GM12891 (cell line): ENCODE measurements at regions not wholly inside any gene's neighbourhood (a gene's known extent, or its start where the extent isn't known, plus 50 kb on each side); places are given as distances from the start of the nearest gene placed in this dataset.

Experiments used
- DNase-seq: peaks from one replicate; pipeline ENCODE4 v3.0.0; 2011; ENCODE audit warnings: low spot score; ENCODE audit not compliant: insufficient read length
- FAIRE-seq: peaks from 2 replicates; lab custom pipeline; 2011; peaks lifted over from hg19 to GRCh38; lab: Jason Lieb, UNC
- PAX5 ChIP-seq: IDR thresholded peaks from 2 replicates; pipeline ENCODE4 v1.6.1; 2011; ENCODE audit warnings: low read length, moderate library complexity, mild to moderate bottlenecking; ENCODE audit not compliant: insufficient read depth, severe bottlenecking
- POLR2A ChIP-seq: IDR thresholded peaks from 2 replicates; pipeline ENCODE4 v1.6.1; 2011; ENCODE audit warnings: low read depth, low read length, control low read depth
- POLR2AphosphoS5 ChIP-seq: IDR thresholded peaks from 2 replicates; pipeline ENCODE4 v1.6.1; 2011; ENCODE audit warnings: low read depth, low read length, control low read depth
- POU2F2 ChIP-seq: IDR thresholded peaks from 2 replicates; pipeline ENCODE4 v1.6.1; 2011; ENCODE audit warnings: low read depth, mild to moderate bottlenecking, control low read depth, low read length, moderate library complexity
- SPI1 ChIP-seq: IDR thresholded peaks from 2 replicates; pipeline ENCODE4 v1.6.1; 2011; ENCODE audit warnings: low read depth, low read length, control low read depth
- TAF1 ChIP-seq: IDR thresholded peaks from 2 replicates; pipeline ENCODE4 v1.6.1; 2011; ENCODE audit warnings: low read depth, low read length, control low read depth

GRCh38 chr2:59746291-59746690 is 807.2 kb downstream of the BCL11A start:
- no peak for TF ChIP-seq SPI1
- TF ChIP-seq POLR2AphosphoS5 = no peak
- no peak for TF ChIP-seq TAF1
- no peak for TF ChIP-seq PAX5
- TF ChIP-seq POU2F2 = no peak
- TF ChIP-seq POLR2A = no peak
- DNase-seq = no peak
- FAIRE-seq = no peak

DNA sequence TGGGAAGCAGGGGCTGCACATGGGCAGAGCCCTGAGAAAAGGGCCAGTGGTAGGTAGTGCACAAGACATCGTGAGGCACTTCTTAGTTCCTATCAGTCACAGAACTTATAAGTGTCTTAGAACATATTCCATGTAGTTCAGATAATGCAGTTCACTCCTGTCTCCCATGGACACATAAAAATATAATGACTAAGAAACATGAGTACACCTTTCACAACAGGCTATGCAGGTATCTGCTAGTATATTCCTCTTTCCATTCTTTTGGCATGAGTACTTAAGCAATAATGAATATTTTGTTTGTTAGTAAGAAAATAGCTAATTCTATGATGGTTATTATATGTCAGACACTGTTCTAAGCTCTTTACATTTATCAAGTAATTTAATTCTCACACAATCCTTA is 808.4 kb downstream of the BCL11A start:
- DNase-seq (no peak), FAIRE-seq (no peak)
- no peak for TF ChIP-seq SPI1

GRCh38 chr2:59744436-59744835 is 809.0 kb downstream of the BCL11A start:
- no peak for FAIRE-seq

GRCh38 chr2:59741840-59742239 is 811.6 kb downstream of the BCL11A start:
- TF ChIP-seq SPI1 = no peak
- no peak for TF ChIP-seq POLR2AphosphoS5
- no peak for TF ChIP-seq PAX5
- no peak for TF ChIP-seq POU2F2
- FAIRE-seq = no peak
- DNase-seq = no peak

More at GRCh38 chr2:59744436-59744835, 809.0 kb downstream of the BCL11A start:
- no peak for DNase-seq
- TF ChIP-seq PAX5 = no peak
- TF ChIP-seq SPI1 = no peak
- no peak for TF ChIP-seq TAF1
- no peak for TF ChIP-seq POU2F2
- TF ChIP-seq POLR2AphosphoS5 = no peak
- no peak for TF ChIP-seq POLR2A

- DNase-seq = no peak
- FAIRE-seq = no peak
- TF ChIP-seq POLR2AphosphoS5 (no peak), POU2F2 (no peak), SPI1 (no peak), PAX5 (no peak), POLR2A (no peak), TAF1 (no peak)
These were observed 814.3 kb downstream of the BCL11A start for GRCh38 chr2:59739166-59739565.

DNA sequence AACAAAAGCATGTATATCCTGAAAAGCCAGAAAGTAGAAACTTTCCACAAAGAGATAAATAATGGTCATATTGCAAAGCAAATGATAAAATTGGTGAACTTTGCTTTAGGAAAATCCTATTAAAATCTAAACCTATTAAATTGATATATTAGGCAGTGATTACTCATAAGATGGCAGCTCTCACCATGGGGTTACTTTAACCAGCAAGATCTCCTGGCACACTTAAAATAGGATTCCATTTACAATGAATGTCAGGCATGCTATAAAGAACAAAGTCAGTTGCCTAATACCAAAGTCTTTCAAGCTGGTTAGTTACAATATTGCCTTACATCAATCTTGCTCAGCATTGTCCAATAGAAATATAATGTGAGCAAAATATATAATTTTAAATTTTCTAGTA is 816.2 kb downstream of the BCL11A start:
- TF ChIP-seq POLR2A (no peak), TAF1 (no peak), POLR2AphosphoS5 (no peak), POU2F2 (no peak), SPI1 (no peak), PAX5 (no peak)
- DNase-seq (no peak), FAIRE-seq (no peak)

- FAIRE-seq = no peak
- DNase-seq = no peak
- no peak for TF ChIP-seq SPI1
- no peak for TF ChIP-seq TAF1
- no peak for TF ChIP-seq POLR2A
- no peak for TF ChIP-seq PAX5
- no peak for TF ChIP-seq POLR2AphosphoS5
- no peak for TF ChIP-seq POU2F2
These were observed 818.7 kb downstream of the BCL11A start for GRCh38 chr2:59734743-59735142.

DNA sequence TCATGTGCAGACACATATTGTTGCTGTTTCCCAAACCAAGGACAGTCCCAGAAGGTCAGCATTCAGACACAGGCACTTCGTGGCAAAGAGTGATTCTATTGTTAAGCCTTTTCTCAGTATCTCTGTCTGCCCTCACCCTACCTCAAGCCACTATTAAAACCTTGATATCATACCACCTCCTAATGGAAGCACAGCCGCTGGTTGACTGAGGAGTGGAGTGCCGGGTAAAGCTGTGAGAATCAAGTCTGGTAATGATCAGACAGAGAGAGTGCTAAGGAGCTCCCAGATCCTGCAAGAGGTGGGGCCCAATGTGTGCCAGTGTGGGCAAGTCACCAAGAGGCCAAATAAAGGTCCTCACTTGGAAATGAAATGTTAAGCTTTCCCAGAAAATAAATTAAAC is 819.5 kb downstream of the BCL11A start:
- TF ChIP-seq SPI1 = no peak
- TF ChIP-seq POLR2AphosphoS5 = no peak
- no peak for TF ChIP-seq PAX5
- no peak for DNase-seq
- FAIRE-seq = no peak

- FAIRE-seq = no peak
- TF ChIP-seq POLR2AphosphoS5 (no peak), POLR2A (no peak)
These were observed 819.9 kb downstream of the BCL11A start for GRCh38 chr2:59733567-59733930.

GRCh38 chr2:59732871-59733566 is 820.4 kb downstream of the BCL11A start:
- DNase-seq (no peak), FAIRE-seq (no peak)
- no peak for TF ChIP-seq SPI1
- no peak for TF ChIP-seq TAF1
- no peak for TF ChIP-seq POU2F2
- TF ChIP-seq POLR2AphosphoS5 = no peak
- TF ChIP-seq PAX5 = no peak
- no peak for TF ChIP-seq POLR2A

More at GRCh38 chr2:59733567-59733930, 819.9 kb downstream of the BCL11A start:
- DNase-seq = no peak

DNA sequence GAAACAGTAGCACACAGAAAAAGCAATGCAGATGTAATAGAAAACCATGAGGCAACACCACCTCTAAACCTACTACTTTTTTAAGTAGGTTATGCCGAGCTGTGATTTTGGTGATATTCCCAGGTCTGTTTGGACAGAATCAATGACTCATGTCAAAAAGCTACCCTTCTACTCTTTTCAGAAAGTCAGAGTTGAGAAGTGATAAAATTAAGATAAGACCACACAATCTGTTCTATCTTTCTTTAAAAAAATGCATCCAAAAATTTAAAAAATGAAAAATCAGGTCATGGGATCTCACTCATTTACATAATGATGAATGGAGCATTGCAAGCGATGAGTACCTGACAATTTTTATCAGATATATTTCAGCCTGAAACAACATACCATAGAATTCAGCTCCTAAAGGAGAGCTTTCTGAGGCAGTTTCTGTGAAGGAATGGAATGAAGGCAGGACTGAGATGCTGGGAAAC is 826.3 kb downstream of the BCL11A start:
- DNase-seq (no peak), FAIRE-seq (no peak)
- no peak for TF ChIP-seq PAX5
- TF ChIP-seq POLR2A = no peak
- no peak for TF ChIP-seq TAF1
- no peak for TF ChIP-seq POLR2AphosphoS5
- TF ChIP-seq SPI1 = no peak
- TF ChIP-seq POU2F2 = no peak
